Stomach (tissue), 8 donors: ENCODE measurements at regions not wholly inside any gene's neighbourhood (a gene's known extent, or its start where the extent isn't known, plus 50 kb on each side); places are given as distances from the start of the nearest gene placed in this dataset.

Experiments used
- DNase-seq, 2 donors: peaks; one replicate each; pipeline versions ENCODE4 v3.0.0 to v3.0.0-alpha.2; 2013 to 2019
- H3K27ac ChIP-seq, 5 donors: fragments of 200-600 bp in 4 of 5; sonication (generic) in 4 of 5; one replicate each; pipeline ENCODE4 v1.5.1; 2013 to 2019; ENCODE audit warnings: mild to moderate bottlenecking in 1 of 5, moderate library complexity in 1 of 5
- H3K27me3 ChIP-seq, 3 donors: fragments of 200-600 bp; sonication (generic); one replicate each; pipeline ENCODE4 v1.5.1; 2017 to 2019; ENCODE audit warnings: mixed run types in 1 of 3
- H3K36me3 ChIP-seq, 4 donors: fragments of 200-600 bp; sonication (generic); 1 replicate in 3 of 4; 2 replicates in 1 of 4; pipeline ENCODE4 v1.5.1; 2016 to 2019
- H3K4me1 ChIP-seq, 4 donors: fragments of 200-600 bp; sonication (generic); one replicate each; pipeline ENCODE4 v1.5.1; 2016 to 2019
- H3K4me3 ChIP-seq, 4 donors: fragments of 200-600 bp; sonication (generic) in 3 of 4; one replicate each; pipeline ENCODE4 v1.5.1; 2016 to 2019; ENCODE audit warnings: mild to moderate bottlenecking in 1 of 4
- H3K9me3 ChIP-seq, 4 donors: fragments of 200-600 bp; sonication (generic); one replicate each; pipeline ENCODE4 v1.5.1; 2016 to 2019
- CTCF ChIP-seq, 7 experiments: fragments of 450-650 bp in 4 of 7; fragments of 200-600 bp in 3 of 7; sonication (generic) in 3 of 7; IDR thresholded peaks; one replicate each; pipeline ENCODE4 v1.5.1; 2016 to 2019; ENCODE audit warnings: antibody characterized with exemption in 7 of 7, control low read depth in 2 of 7, mild to moderate bottlenecking in 1 of 7
- EP300 ChIP-seq: sonication (generic); formaldehyde crosslinking; IDR thresholded peaks from one replicate; pipeline ENCODE4 v1.6.1; 2017; ENCODE audit warnings: antibody characterized with exemption
- POLR2A ChIP-seq, 4 donors: fragments of 450-650 bp; IDR thresholded peaks; one replicate each; pipeline ENCODE4 v1.6.1; 2016; ENCODE audit warnings: antibody characterized with exemption in 4 of 4, control low read depth in 2 of 4, mild to moderate bottlenecking in 1 of 4, moderate library complexity in 1 of 4
- POLR2AphosphoS5 ChIP-seq, 3 donors: sonication (generic); formaldehyde crosslinking; IDR thresholded peaks; one replicate each; pipeline ENCODE4 v1.6.1; 2016; ENCODE audit warnings: antibody characterized with exemption in 3 of 3
- WGBS, 5 donors: extraction: QIAGEN DNeasy Blood & Tissue Kit in 3 of 5; methylation state at CpG; one replicate each; pipeline versions ENCODE4 v1.1.5 to v1.1.7; 2013 to 2018; 5-methylcytosine and 5-hydroxymethylcytosine counted together
- intact Hi-C: fragments of 100-400 bp; cut with DNase I; formaldehyde crosslinking; loops from one replicate; pipeline ENCODE4 v1.15.1; 2023; ENCODE audit warnings: low total_unique reads
- donor health status: healthy with polysubstance abuse.
- donor health status: Bipolar disorder and iron deficiency.
- donor health status: healthy.

GRCh38 chrX:113048480-113048879, 207.8 kb upstream of the AMOT start:
- Histone ChIP-seq H3K4me1 (no peaks in the 10 kb centered on the region), H3K4me3 (no peak overlapping the region), H3K27me3 (no peaks in the 10 kb centered on the region), H3K27ac (no peak overlapping the region), H3K36me3 (no peaks in the 10 kb centered on the region), H3K9me3 (peaks cover 0 to 3% (median under 1%) of the 10 kb centered on the region in 4 donors)
- no peak for DNase-seq
- intact Hi-C loops = no loop called here
- TF ChIP-seq POLR2A (IDR thresholded peaks at IDR 0.05) (no peak), CTCF (IDR thresholded peaks at IDR 0.05) (no peak), POLR2AphosphoS5 (IDR thresholded peaks at IDR 0.05) (no peak)
- WGBS, 5 donors = 70 to 90% (median 81%) methylated on average over 2 of the region's 2 CpGs

- no peaks in the 10 kb centered on the region for H3K36me3 ChIP-seq
- TF ChIP-seq POLR2A (IDR thresholded peaks at IDR 0.05) (no peak), EP300 (no peak), CTCF (IDR thresholded peaks at IDR 0.05) (no peak), POLR2AphosphoS5 (IDR thresholded peaks at IDR 0.05) (no peak)
- H3K4me1 ChIP-seq = no peaks in the 10 kb centered on the region
- DNase-seq = no peak
- H3K9me3 ChIP-seq = peaks cover 0 to 16% (median 6%) of the 10 kb centered on the region in 4 donors
- no peak overlapping the region for H3K27ac ChIP-seq
- H3K4me3 ChIP-seq = no peak overlapping the region
- no peaks in the 10 kb centered on the region for H3K27me3 ChIP-seq
- WGBS, 5 donors = 55 to 73% (median 69%) methylated on average over 3 of the region's 3 CpGs
- intact Hi-C loops = no loop called here
Measured at GRCh38 chrX:113033966-113034680, 193.5 kb upstream of the AMOT start.

GRCh38 chrX:113019958-113020357, 179.3 kb upstream of the AMOT start:
- intact Hi-C loops = no loop called here
- TF ChIP-seq POLR2AphosphoS5 (IDR thresholded peaks at IDR 0.05) (no peak), CTCF (IDR thresholded peaks at IDR 0.05) (no peak), POLR2A (IDR thresholded peaks at IDR 0.05) (no peak), EP300 (no peak)
- Histone ChIP-seq H3K36me3 (no peaks in the 10 kb centered on the region), H3K4me3 (no peak overlapping the region), H3K4me1 (no peaks in the 10 kb centered on the region), H3K9me3 (no peaks in the 10 kb centered on the region), H3K27ac (no peak overlapping the region), H3K27me3 (no peaks in the 10 kb centered on the region)
- no peak for DNase-seq

- Histone ChIP-seq H3K9me3 (peaks cover 0 to 3% (median 0%) of the 10 kb centered on the region in 4 donors), H3K27me3 (peaks cover 0 to 8% (median 0%) of the 10 kb centered on the region in 3 donors), H3K4me1 (no peaks in the 10 kb centered on the region), H3K27ac (no peak overlapping the region), H3K4me3 (no peak overlapping the region), H3K36me3 (no peaks in the 10 kb centered on the region)
- WGBS, 5 donors = 94 to 100% (median 100%) methylated on average over 1 of the region's 1 CpG
- intact Hi-C loops = no loop called here
- TF ChIP-seq EP300 (no peak), POLR2A (IDR thresholded peaks at IDR 0.05) (no peak), CTCF (IDR thresholded peaks at IDR 0.05) (no peak), POLR2AphosphoS5 (IDR thresholded peaks at IDR 0.05) (no peak)
- DNase-seq = no peak
Measured at GRCh38 chrX:113009837-113010236, 169.2 kb upstream of the AMOT start.
